ENCODE measurements at regions not wholly inside any gene's neighbourhood (a gene's known extent, or its start where the extent isn't known, plus 50 kb on each side); places are given as distances from the start of the nearest gene placed in this dataset.
"Not testable (repeated sequence)": the region's sequence is repeated elsewhere in the genome, so short reads cannot be mapped to it uniquely, and the experiment has no call there.

DNA sequence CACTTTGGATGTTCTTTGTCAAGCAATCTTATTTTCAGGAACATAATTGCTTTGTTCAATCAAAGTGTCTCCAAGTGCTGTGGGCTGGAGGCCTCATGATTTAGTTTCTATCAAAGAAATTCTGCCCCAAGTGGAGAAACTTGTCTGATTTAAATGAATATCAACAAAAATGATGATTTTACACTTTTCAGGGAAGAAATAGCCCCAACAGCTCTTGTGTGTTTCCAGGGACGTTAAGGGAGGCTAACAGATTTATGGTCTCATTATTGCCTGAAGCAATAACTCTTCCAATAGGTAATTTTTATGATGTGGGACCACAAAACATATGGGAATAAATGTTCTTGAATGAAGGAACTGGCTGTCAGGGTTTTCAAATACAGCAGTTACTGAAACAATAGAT lies 699.1 kb downstream of the FAM181B start:
- H3K4me3 ChIP-seq = no peak overlapping the region
- H3K36me3 ChIP-seq = no peaks in the 10 kb centered on the region
- TF ChIP-seq, protein P1, sequence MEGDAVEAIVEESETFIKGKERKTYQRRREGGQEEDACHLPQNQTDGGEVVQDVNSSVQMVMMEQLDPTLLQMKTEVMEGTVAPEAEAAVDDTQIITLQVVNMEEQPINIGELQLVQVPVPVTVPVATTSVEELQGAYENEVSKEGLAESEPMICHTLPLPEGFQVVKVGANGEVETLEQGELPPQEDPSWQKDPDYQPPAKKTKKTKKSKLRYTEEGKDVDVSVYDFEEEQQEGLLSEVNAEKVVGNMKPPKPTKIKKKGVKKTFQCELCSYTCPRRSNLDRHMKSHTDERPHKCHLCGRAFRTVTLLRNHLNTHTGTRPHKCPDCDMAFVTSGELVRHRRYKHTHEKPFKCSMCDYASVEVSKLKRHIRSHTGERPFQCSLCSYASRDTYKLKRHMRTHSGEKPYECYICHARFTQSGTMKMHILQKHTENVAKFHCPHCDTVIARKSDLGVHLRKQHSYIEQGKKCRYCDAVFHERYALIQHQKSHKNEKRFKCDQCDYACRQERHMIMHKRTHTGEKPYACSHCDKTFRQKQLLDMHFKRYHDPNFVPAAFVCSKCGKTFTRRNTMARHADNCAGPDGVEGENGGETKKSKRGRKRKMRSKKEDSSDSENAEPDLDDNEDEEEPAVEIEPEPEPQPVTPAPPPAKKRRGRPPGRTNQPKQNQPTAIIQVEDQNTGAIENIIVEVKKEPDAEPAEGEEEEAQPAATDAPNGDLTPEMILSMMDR (IDR thresholded peaks at IDR 0.05) = no peak
- no peaks in the 10 kb centered on the region for H3K4me1 ChIP-seq
- no peaks in the 10 kb centered on the region for H3K27me3 ChIP-seq (ENCODE audit: low read depth)
- DNase-seq (no peak), ATAC-seq (no peak)
- H3K9me3 ChIP-seq = no peaks in the 10 kb centered on the region
- H3K27ac ChIP-seq = no peak overlapping the region
- intact Hi-C loops (cut with DNase I) = no loop called here

DNA sequence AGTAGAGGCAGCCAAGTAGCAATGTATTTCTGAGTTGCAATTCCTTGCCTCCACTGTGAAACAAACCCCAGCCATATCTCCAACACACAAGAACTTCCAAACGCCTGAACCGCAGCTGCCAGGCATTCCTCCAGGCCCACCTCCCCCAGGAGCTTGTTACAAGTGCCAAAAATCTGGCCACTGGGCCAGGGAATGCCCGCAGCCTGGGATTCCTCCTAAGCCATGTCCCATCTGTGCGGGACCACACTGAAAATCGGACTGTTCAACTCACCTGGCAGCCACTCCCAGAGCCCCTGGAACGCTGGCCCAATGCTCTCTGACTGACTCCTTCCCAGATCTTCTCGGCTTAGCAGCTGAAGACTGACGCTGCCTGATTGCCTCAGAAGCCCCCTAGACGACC lies 706.3 kb downstream of the FAM181B start:
- H3K4me3 ChIP-seq; H3K27me3 ChIP-seq (ENCODE audit: low read depth); H3K36me3 ChIP-seq; H3K9me3 ChIP-seq; H3K4me1 ChIP-seq; intact Hi-C loops (cut with DNase I); H3K27ac ChIP-seq; DNase-seq; ATAC-seq: not testable (repeated sequence)

GRCh38 chr11:82024760-82025159 lies 708.9 kb downstream of the FAM181B start:
- H3K9me3 ChIP-seq = no peaks in the 10 kb centered on the region
- DNase-seq (no peak), ATAC-seq (no peak)
- no peak overlapping the region for H3K27ac ChIP-seq
- H3K4me1 ChIP-seq = no peaks in the 10 kb centered on the region
- TF ChIP-seq, protein P1 (IDR thresholded peaks at IDR 0.05) = no peak
- no peak overlapping the region for H3K4me3 ChIP-seq
- intact Hi-C loops (cut with DNase I) = no loop called here
- H3K36me3 ChIP-seq = no peaks in the 10 kb centered on the region
- no peaks in the 10 kb centered on the region for H3K27me3 ChIP-seq (ENCODE audit: low read depth)

DNA sequence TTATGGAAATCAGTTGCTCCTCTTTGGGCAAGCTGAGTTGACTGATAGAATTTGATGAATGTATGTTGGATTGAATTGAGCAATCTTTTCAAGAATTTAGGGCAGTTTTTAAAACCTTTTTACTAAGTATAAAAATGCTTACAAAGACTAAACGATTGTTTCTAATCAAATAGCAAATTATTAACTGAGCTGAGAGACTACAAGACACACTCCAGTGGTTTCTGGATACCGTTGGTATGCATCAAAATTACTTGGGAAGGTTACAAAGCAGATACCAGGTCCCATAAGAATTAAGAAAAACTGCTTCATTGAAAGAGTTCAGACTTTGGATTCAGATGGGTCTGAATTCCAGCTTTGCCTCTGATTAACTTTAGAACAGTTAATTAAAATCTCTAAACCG lies 721.4 kb downstream of the FAM181B start:
- DNase-seq (no peak), ATAC-seq (no peak)
- no peak overlapping the region for H3K27ac ChIP-seq
- no peaks in the 10 kb centered on the region for H3K4me1 ChIP-seq
- H3K9me3 ChIP-seq = no peaks in the 10 kb centered on the region
- intact Hi-C loops (cut with DNase I) = no loop called here
- no peak overlapping the region for H3K4me3 ChIP-seq
- TF ChIP-seq, protein P1 (IDR thresholded peaks at IDR 0.05) = no peak
- no peaks in the 10 kb centered on the region for H3K27me3 ChIP-seq (ENCODE audit: low read depth)
- H3K36me3 ChIP-seq = no peaks in the 10 kb centered on the region

- Histone ChIP-seq H3K27me3 (ENCODE audit: low read depth) (no peaks in the 10 kb centered on the region), H3K36me3 (no peaks in the 10 kb centered on the region), H3K9me3 (no peaks in the 10 kb centered on the region), H3K4me1 (no peaks in the 10 kb centered on the region), H3K4me3 (no peak overlapping the region), H3K27ac (no peak overlapping the region)
- intact Hi-C loops (cut with DNase I) = no loop called here
- TF ChIP-seq, protein P1 (IDR thresholded peaks at IDR 0.05) = no peak
- ATAC-seq (no peak), DNase-seq (no peak)
Measured at GRCh38 chr11:82009133-82009532, 724.5 kb downstream of the FAM181B start.

- no peaks in the 10 kb centered on the region for H3K9me3 ChIP-seq
- no peaks in the 10 kb centered on the region for H3K36me3 ChIP-seq
- ATAC-seq = no peak
- H3K27ac ChIP-seq = no peak overlapping the region
- H3K4me3 ChIP-seq = no peak overlapping the region
- no peak for DNase-seq
- TF ChIP-seq, protein P1 (IDR thresholded peaks at IDR 0.05) = no peak
- intact Hi-C loops (cut with DNase I) = no loop called here
- no peaks in the 10 kb centered on the region for H3K27me3 ChIP-seq (ENCODE audit: low read depth)
- no peaks in the 10 kb centered on the region for H3K4me1 ChIP-seq
Measured at GRCh38 chr11:82007521-82007920, 726.1 kb downstream of the FAM181B start.

Measured in lower lobe of right lung (tissue), 2 donors.